Stimulated activated naive CD8-positive, alpha-beta T cell treated with anti-CD3 and anti-CD28 coated beads, Interleukin-15, amount 100 ng/mL, for 72 hours (primary cell): ENCODE measurements at regions not wholly inside any gene's neighbourhood (a gene's known extent, or its start where the extent isn't known, plus 50 kb on each side); places are given as distances from the start of the nearest gene placed in this dataset.
"Not testable (repeated sequence)": the region's sequence is repeated elsewhere in the genome, so short reads cannot be mapped to it uniquely, and the experiment has no call there.

ENCODE experiments used
- ATAC-seq: fragments of 150-1000 bp; cut with Tn5 transposase; 2 replicates; pipeline ENCODE4 v1.10.0; 2021; ENCODE audit warnings: mild to moderate bottlenecking, moderate library complexity
- DNase-seq, 2 donors: peaks; one replicate each; pipeline ENCODE4 v3.0.0; 2021 to 2022
- H3K27ac Mint-ChIP-seq, 2 donors: one replicate each; pipeline ENCODE4 v1.8.0; 2022; ENCODE audit warnings: mild to moderate bottlenecking in 2 of 2, mixed read lengths in 2 of 2, moderate library complexity in 2 of 2
- H3K27me3 Mint-ChIP-seq: one replicate; pipeline ENCODE4 v1.8.0; 2022; ENCODE audit warnings: mixed read lengths
- H3K4me1 Mint-ChIP-seq: one replicate; pipeline ENCODE4 v1.8.0; 2022; ENCODE audit warnings: mild to moderate bottlenecking, mixed read lengths
- H3K4me3 Mint-ChIP-seq, 2 donors: one replicate each; pipeline ENCODE4 v1.8.0; 2022; ENCODE audit warnings: mild to moderate bottlenecking in 2 of 2, mixed read lengths in 2 of 2, moderate library complexity in 1 of 2
- H3K9me3 Mint-ChIP-seq, 2 donors: one replicate each; pipeline ENCODE4 v1.8.0; 2022; ENCODE audit warnings: mixed read lengths in 2 of 2

DNA sequence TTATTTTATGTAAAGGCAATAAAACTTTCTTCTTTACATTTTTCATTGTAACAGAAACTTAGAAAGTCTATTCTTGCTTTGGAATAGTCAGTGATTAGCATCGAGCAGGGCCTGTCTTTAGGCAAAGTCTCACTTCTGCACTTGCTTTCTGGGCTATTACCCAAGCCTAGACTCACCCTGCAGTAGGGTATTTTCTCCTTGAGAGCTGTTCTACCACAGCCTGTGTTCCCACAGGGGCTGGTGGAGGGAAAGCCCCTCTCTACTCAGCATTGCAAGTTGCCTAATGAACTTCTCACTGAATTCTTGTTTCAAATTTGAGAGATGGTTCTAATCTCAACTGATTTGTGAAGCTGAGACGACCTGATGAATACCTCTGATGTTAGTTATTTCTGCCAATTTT is 111.7 kb upstream of the KLHL14 start:
- Mint-ChIP-seq H3K4me3 (no peak overlapping the region), H3K4me1 (no peaks in the 10 kb centered on the region), H3K27me3 (no peaks in the 10 kb centered on the region), H3K27ac (no peak overlapping the region), H3K9me3 (peaks cover 0 to 5% of the 10 kb centered on the region in 2 donors)
- no peak for DNase-seq
- ATAC-seq, result no peak

DNA sequence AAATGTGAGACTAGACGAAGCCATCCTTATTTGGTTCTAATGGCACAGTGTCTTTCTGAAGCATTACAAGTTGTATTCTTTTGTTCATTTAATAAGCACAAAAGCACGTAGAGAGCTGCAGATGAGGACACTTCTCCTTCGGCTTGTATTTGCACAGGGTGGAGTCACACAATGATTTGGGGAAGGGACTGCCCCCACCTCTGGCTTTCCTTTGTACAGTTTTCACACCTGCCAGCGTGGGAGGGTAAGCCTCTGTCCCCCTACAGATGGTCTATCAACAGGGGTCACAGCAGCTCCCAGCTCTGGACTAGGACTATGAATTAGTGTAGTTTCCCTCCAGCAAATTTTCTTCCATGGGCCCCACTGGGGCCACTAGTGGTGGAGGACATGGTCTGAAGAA is 108.2 kb upstream of the KLHL14 start:
- peaks cover 0 to 11% of the 10 kb centered on the region in 2 donors for H3K9me3 Mint-ChIP-seq
- H3K27me3 Mint-ChIP-seq, result no peaks in the 10 kb centered on the region
- no peaks in the 10 kb centered on the region for H3K4me1 Mint-ChIP-seq
- ATAC-seq, result no peak
- no peak overlapping the region for H3K4me3 Mint-ChIP-seq
- DNase-seq, result no peak
- H3K27ac Mint-ChIP-seq, result no peak overlapping the region

DNA sequence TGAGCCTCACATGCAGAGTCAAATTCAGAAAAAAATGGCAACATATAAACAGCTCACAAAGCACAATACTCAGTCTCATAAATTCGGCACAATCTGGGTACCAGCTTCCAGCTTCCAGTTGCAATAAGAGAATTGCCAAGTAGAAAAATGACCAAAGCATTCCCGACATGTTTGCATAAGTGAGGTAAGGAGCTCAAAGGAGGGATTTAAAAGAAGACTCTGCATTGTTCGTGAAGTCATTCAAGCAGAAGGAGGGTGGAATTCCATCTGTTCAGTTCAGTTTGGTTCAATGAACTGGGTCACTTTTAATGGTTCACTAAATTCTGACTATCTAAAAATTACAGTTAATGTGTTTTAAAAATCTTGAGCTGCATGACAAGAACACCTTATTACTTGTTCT is 106.7 kb upstream of the KLHL14 start:
- no peaks in the 10 kb centered on the region for H3K4me1 Mint-ChIP-seq
- no peak overlapping the region for H3K4me3 Mint-ChIP-seq
- H3K9me3 Mint-ChIP-seq, result peaks cover 0 to 8% of the 10 kb centered on the region in 2 donors
- H3K27me3 Mint-ChIP-seq, result no peaks in the 10 kb centered on the region
- no peak for ATAC-seq
- DNase-seq, result no peak
- H3K27ac Mint-ChIP-seq, result no peak overlapping the region

DNA sequence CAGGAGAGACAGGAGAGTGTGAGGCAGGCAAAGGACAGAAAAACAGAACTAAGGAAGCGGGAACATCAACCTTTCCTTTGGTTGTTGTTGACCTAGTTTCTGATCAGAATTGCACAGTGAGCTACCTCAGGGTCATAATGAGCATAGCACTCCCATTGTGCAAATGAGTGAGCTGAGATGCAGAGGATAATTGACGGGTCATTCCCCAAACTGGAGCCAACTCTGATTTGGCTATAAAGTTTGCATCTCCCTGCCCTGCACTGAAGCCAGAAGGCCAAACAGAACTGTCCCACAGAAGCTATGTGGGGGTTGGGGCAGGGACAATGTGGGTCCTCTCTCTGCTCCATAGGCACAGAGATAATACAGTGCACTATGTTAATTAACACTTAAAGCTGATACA is 105.6 kb upstream of the KLHL14 start:
- no peak overlapping the region for H3K4me3 Mint-ChIP-seq
- H3K4me1 Mint-ChIP-seq, result no peaks in the 10 kb centered on the region
- peaks cover 0 to 8% of the 10 kb centered on the region in 2 donors for H3K9me3 Mint-ChIP-seq
- H3K27me3 Mint-ChIP-seq, result no peaks in the 10 kb centered on the region
- no peak overlapping the region for H3K27ac Mint-ChIP-seq
- ATAC-seq (no peak), DNase-seq (no peak)

DNA sequence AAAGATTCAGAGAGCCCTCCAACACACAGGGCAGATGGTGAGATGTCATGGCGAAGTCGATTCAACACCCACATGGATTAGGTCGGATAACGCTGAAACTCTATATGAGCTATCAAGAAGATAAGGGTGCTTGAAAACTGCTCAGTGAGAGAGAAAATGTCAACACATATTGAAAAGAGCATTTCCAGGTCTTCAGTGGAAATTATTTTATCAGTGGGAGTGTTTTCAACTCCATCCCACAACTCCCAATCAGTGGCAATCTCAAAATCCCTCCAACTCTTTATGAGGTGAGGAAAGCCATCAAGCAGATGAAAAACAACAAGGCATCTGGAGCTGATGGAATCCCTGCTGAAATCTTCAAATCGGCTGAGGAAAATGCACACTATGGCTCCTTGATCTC is 104.5 kb upstream of the KLHL14 start:
- no peak overlapping the region for H3K4me3 Mint-ChIP-seq
- H3K9me3 Mint-ChIP-seq, result peaks cover 0 to 8% of the 10 kb centered on the region in 2 donors
- no peaks in the 10 kb centered on the region for H3K4me1 Mint-ChIP-seq
- ATAC-seq, result no peak
- H3K27ac Mint-ChIP-seq, result no peak overlapping the region
- no peaks in the 10 kb centered on the region for H3K27me3 Mint-ChIP-seq
- no peak for DNase-seq

DNA sequence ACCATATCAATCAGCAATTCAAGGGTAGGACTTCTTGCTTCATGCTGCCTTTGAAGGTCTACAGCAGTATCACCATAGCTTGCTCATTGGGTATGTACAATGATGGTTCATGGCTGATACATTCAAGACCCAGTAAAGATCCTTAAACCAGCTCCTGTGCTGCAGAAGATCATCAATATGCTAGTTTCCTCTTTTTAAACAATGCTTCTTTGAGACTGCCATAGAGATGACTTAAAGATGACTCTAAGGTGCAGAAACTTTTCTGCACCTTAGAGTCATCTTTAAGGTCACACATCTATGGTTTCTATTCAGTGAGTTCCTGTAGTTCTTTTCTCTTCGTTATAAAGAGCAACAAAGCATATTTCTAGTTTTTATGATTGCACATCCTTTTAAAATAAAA is 102.8 kb upstream of the KLHL14 start:
- ATAC-seq, result no peak
- Mint-ChIP-seq H3K27me3 (no peaks in the 10 kb centered on the region), H3K27ac (no peak overlapping the region)

DNA sequence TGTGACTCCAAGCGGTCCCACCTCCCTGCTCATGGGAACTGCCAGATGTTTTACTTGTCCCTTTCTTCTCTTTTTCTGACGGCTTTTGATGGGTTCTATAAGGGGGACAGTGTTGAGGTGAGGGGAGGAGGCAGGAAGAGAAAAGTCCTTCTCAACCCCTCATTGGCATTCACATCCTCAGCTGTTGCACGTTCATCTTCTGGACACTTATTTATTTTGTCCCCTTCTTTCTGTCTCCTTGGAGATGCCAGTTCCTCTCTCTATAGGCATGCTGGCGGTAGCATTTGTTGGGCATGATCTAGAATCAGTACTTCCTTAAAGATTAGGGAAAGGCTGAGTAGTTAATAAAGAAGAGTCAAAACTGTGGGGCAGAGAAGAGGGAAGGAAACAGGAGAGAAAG is 99.0 kb upstream of the KLHL14 start:
- ATAC-seq, result no peak
- Mint-ChIP-seq H3K4me3 (no peak overlapping the region), H3K27me3 (no peaks in the 10 kb centered on the region), H3K4me1 (no peaks in the 10 kb centered on the region), H3K9me3 (peaks cover 0 to 4% of the 10 kb centered on the region in 2 donors), H3K27ac (peak overlapping the region in 1 of 2 donors; percentile 0)
- DNase-seq, result no peak

More for the DNA sequence above, 102.8 kb upstream of the KLHL14 start:
- Mint-ChIP-seq H3K4me1 (no peaks in the 10 kb centered on the region), H3K9me3 (peaks cover 0 to 11% of the 10 kb centered on the region in 2 donors), H3K4me3 (no peak overlapping the region)
- DNase-seq, result no peak

DNA sequence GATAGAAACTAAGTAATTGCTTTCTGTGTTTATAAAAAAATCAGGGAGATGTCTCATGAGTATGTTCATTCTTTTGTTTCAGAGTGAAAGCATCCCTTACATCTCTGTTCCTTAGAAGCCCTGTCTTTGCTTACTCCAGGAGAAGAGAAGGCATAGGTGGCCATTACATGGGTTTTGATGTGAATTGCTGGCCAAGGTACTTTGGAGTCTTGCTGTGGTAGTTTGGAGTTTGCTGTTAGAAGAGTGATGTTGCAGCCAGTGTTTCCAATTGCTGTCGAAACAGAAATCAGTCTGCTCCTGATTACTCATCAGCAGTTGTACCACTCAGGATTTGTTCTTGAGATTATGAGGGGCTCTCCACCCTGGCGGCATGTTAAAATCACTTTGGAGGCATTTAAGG is 97.8 kb upstream of the KLHL14 start:
- Mint-ChIP-seq H3K27ac (no peak overlapping the region), H3K9me3 (peaks cover 0 to 4% of the 10 kb centered on the region in 2 donors), H3K4me3 (no peak overlapping the region), H3K4me1 (no peaks in the 10 kb centered on the region), H3K27me3 (no peaks in the 10 kb centered on the region)
- ATAC-seq (no peak), DNase-seq (no peak)

DNA sequence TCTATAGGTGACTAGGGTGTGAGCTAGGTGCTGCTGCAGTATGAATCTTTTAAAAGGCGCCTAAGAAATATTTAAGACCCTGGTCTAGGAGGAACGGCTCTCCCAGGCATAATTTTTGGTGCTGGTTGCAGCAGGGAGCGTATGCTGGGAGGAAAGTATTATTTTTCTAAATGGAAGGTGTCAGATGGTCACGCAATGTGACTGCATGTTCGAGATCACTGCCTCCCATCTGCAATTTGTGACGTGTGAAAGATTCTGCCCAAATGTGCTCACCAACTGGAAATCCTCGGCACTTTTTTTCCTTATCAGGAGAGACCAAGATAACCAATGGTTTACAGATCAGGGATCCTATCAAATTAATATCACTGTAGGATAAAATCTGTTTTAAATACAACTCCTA is 95.6 kb upstream of the KLHL14 start:
- no peaks in the 10 kb centered on the region for H3K27me3 Mint-ChIP-seq
- DNase-seq (no peak), ATAC-seq (no peak)
- H3K4me1 Mint-ChIP-seq, result no peaks in the 10 kb centered on the region
- peaks cover 0 to 8% of the 10 kb centered on the region in 2 donors for H3K9me3 Mint-ChIP-seq
- no peak overlapping the region for H3K27ac Mint-ChIP-seq
- no peak overlapping the region for H3K4me3 Mint-ChIP-seq

DNA sequence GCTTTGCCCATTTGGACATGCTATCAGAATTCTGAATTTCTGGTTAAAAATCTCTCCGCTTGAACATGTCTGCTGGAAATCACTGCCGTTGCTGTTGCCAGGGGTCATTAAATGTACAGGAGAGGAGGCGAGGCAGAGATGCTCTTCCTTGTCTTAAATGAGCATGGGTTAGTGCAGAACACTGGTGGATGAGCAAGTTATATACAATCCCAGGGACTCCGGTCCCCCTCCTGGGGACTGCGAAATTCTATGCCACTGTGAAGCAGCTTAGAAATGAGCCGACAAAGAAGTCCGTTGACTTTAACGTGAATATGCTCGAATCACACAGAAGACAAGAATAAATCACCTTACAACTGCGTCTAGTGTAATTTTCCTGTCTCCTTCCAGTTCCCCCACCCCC is 95.1 kb upstream of the KLHL14 start:
- H3K27ac Mint-ChIP-seq, result no peak overlapping the region

DNA sequence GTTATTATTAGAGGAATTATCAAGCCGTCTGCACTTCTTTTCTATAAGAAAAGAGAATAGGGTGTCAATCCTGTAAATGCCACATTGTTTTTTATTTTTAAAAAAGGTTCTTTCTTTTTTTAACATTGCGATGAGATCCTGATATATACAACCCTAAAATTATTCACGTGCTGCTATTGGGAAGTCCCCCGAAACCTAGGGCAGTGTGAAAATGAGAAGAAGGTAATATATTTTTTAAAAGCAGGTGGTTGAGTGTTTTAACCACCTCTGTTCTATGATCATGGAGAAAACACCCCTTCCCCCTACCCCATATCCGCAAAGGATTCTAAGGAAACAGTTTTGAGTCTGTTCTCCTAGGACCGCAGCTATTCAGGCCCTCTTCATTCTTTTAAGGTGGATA is 94.5 kb upstream of the KLHL14 start:
- DNase-seq (no peak), ATAC-seq (no peak)
- H3K27ac Mint-ChIP-seq, result no peak overlapping the region
- peaks cover 7 to 8% of the 10 kb centered on the region in 2 donors for H3K9me3 Mint-ChIP-seq
- H3K4me3 Mint-ChIP-seq, result no peak overlapping the region
- no peaks in the 10 kb centered on the region for H3K4me1 Mint-ChIP-seq
- H3K27me3 Mint-ChIP-seq, result no peaks in the 10 kb centered on the region

More for the DNA sequence above, 95.1 kb upstream of the KLHL14 start:
- no peaks in the 10 kb centered on the region for H3K27me3 Mint-ChIP-seq
- H3K4me1 Mint-ChIP-seq, result no peaks in the 10 kb centered on the region
- H3K9me3 Mint-ChIP-seq, result peaks cover 1 to 8% of the 10 kb centered on the region in 2 donors
- no peak for DNase-seq
- H3K4me3 Mint-ChIP-seq, result no peak overlapping the region
- ATAC-seq, result no peak

DNA sequence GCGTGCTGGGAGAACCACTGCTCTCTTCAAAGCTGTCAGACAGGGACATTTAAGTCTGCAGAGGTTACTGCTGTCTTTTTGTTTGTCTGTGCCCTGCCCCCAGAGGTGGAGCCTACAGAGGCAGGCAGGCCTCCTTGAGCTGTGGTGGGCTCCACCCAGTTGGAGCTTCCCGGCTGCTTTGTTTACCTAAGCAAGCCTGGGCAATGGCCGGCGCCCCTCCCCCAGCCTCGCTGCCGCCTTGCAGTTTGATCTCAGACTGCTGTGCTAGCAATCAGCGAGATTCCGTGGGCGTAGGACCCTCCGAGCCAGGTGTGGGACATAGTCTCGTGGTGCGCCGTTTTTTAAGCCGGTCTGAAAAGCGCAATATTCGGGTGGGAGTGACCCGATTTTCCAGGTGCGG is 89.2 kb upstream of the KLHL14 start:
- H3K27ac Mint-ChIP-seq, H3K4me1 Mint-ChIP-seq, ATAC-seq, H3K9me3 Mint-ChIP-seq, H3K27me3 Mint-ChIP-seq, H3K4me3 Mint-ChIP-seq, DNase-seq: not testable (repeated sequence)

DNA sequence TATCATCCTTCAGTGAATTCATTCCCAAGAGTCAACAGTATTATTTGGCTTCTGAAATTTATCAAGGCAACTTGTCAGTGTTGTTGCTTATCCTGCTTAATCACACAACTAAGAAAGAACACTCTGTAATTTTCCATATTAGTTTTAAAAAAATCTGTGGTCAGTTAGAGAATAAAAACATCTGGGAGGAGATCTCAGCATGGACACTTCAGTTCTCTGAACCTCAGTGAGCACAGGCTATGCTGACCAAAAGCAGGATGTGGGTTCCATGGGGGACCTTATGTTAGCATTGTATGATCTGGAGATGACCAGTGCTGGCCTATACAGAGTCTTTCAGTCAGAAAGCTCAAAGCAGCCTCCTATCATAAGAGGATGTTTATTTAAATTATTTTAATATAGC is 79.1 kb upstream of the KLHL14 start:
- Mint-ChIP-seq H3K4me1 (no peaks in the 10 kb centered on the region), H3K27ac (no peak overlapping the region), H3K27me3 (no peaks in the 10 kb centered on the region), H3K4me3 (no peak overlapping the region), H3K9me3 (peaks cover 7 to 9% of the 10 kb centered on the region in 2 donors)
- DNase-seq (no peak), ATAC-seq (no peak)

DNA sequence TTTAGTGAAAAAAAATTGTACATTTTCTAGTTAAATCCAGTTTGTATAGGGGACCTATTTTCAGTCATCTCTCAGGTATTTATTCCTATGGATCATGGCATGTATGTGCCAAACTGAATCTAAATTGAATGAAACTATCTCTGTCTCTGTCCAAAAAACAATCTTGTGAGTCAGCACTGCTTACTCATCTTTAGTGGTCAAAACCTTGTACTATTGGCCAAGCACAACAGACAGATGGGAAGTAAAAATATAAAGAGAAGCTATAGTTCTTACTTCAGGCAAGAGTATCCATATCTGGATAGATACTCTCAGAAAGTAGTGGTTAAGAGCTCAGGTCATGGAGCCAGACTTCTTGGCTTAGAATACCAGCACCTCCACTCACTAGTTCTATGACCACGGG is 76.0 kb upstream of the KLHL14 start:
- H3K4me3 Mint-ChIP-seq, result no peak overlapping the region
- no peak overlapping the region for H3K27ac Mint-ChIP-seq
- ATAC-seq (no peak), DNase-seq (no peak)
- no peaks in the 10 kb centered on the region for H3K4me1 Mint-ChIP-seq
- H3K9me3 Mint-ChIP-seq, result peaks cover 4 to 7% of the 10 kb centered on the region in 2 donors
- H3K27me3 Mint-ChIP-seq, result no peaks in the 10 kb centered on the region

DNA sequence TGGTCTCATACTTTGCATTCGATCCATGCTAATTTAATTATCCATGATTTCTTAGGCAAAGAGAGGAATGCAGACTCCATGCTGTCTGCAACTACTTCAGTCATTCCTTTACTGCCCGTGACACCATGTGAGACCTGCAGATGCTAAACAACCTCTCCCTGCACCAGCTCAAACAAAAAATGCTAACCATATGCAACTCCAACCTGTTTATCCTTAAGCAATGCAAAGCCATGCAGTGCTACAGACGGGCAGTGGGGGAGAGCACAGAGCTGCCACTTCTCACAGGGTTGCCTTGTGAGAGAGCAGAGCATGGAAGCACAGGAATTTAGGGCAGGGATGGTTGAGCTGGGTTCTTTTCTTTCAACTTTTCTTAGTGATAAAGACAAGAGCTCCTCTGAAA is 74.9 kb upstream of the KLHL14 start:
- Mint-ChIP-seq H3K9me3 (peaks cover 4 to 13% of the 10 kb centered on the region in 2 donors), H3K27ac (no peak overlapping the region), H3K4me3 (no peak overlapping the region), H3K4me1 (no peaks in the 10 kb centered on the region), H3K27me3 (no peaks in the 10 kb centered on the region)
- ATAC-seq (no peak), DNase-seq (no peak)

DNA sequence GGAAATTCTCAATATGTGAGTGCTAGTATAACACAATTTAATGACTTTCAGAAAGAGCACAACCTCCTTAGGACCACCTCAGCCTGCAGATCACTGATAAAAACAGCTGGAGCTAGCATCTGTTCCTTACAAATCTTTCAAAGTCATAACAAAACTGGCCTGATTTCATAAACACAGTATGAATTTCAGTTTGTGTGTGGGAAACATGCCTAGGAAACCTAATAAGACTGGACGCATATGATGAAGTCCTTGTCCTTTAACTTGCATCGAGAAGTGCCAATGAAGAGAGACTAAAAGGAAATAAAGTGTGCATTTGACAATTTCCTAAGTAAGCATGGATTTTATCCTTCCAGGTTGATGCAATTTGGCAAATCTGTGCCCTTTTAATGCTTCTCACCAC is 74.1 kb upstream of the KLHL14 start:
- no peak for DNase-seq
- ATAC-seq, result no peak
- no peaks in the 10 kb centered on the region for H3K4me1 Mint-ChIP-seq
- H3K9me3 Mint-ChIP-seq, result peaks cover 4 to 16% of the 10 kb centered on the region in 2 donors
- H3K27ac Mint-ChIP-seq, result no peak overlapping the region
- H3K4me3 Mint-ChIP-seq, result no peak overlapping the region
- H3K27me3 Mint-ChIP-seq, result no peaks in the 10 kb centered on the region

DNA sequence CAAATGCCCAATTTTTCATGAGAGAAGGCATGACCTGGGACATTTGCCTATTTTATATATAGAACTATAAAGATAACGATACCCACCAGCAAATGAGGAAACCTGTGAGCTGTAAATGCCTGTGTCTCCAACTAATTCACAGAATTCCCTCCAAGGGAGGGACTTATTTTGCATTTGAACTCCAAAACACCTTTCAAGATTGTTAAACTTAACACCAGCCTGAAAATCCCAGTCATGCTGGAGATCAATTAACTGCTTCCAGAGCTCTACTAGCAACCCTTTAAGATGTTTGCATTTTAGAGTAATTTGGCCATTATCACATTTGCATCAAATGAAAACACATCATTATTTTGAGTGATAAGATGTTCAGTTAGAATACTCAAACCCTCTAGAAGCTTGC is 68.1 kb upstream of the KLHL14 start:
- H3K27me3 Mint-ChIP-seq, result no peaks in the 10 kb centered on the region
- H3K27ac Mint-ChIP-seq, result no peak overlapping the region
- ATAC-seq (no peak), DNase-seq (no peak)
- peaks cover 5 to 8% of the 10 kb centered on the region in 2 donors for H3K9me3 Mint-ChIP-seq
- no peak overlapping the region for H3K4me3 Mint-ChIP-seq
- no peaks in the 10 kb centered on the region for H3K4me1 Mint-ChIP-seq
